ELF-1 (cell line): ENCODE measurements at regions not wholly inside any gene's neighbourhood (a gene's known extent, or its start where the extent isn't known, plus 50 kb on each side); places are given as distances from the start of the nearest gene placed in this dataset.
"Not testable (repeated sequence)": the region's sequence is repeated elsewhere in the genome, so short reads cannot be mapped to it uniquely, and the experiment has no call there.

Source experiments
- DNase-seq: peaks from one replicate; pipeline ENCODE4 v3.0.0-alpha.2; 2016; ENCODE audit warnings: low read depth, low spot score

GRCh38 chr3:105085506-105085905 is 281.2 kb upstream of the ALCAM start:
- no peak for DNase-seq

DNA sequence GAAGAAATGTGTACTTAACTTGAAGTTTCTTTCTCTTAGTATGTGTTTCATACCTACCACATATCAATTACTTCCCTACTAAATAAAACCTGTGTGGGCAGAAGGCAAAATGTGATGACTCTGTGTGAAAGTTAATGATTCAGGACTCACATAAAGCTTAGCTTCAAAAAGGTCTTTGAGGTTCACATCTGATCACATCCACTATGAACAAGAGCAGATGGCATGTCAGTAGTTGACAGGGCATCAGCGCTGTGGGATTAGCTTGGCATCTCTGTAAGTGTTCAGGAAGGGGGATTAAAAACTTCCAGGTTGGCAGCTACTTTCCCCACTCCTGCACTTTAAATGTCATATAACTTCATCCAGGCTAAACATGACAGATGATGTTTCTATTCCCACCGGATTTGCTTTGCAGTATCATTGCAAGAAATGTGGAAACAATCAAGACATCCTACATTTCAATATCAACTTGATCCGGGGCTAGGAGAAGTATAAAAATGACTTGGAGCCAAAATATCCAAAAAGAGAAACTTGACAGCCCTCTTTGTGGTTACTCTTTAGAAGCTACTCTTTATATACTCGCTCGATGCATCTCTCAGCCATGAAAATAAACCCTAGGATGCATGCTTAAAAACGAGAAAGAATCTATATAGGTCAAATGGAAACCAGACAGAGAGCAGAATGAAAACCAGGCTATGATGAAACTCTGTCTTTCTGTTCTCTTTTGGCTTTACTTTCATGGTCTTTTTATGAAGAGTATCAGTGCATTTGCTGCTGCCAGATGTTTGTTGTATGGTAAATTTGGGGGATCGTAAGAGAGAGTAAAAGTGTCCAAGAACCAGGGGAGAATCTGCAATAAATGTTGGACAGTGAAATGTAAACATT is 273.1 kb upstream of the ALCAM start:
- DNase-seq: no peak

- DNase-seq: no peak
These were observed 272.1 kb upstream of the ALCAM start for GRCh38 chr3:105094588-105094987.

GRCh38 chr3:105096071-105096470 is 270.6 kb upstream of the ALCAM start:
- no peak for DNase-seq

DNA sequence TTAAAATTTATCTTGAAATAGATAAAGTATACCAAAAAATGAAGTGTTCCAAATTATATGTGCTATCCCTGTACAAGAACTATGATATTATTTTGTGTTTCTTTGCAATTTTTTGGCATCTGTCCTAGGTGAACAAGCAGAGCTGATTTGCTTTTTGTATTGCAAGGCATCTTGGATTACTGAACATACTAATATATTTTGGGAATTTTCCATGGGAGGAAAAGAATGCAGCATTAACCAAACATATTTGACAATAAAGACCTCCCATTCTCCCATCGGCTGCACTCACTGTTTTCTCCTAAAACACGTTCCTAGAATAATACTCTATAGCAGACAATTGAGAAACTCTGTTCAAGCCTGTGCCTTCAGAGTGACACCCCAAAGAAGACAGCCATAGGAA is 265.1 kb upstream of the ALCAM start:
- DNase-seq: no peak

DNA sequence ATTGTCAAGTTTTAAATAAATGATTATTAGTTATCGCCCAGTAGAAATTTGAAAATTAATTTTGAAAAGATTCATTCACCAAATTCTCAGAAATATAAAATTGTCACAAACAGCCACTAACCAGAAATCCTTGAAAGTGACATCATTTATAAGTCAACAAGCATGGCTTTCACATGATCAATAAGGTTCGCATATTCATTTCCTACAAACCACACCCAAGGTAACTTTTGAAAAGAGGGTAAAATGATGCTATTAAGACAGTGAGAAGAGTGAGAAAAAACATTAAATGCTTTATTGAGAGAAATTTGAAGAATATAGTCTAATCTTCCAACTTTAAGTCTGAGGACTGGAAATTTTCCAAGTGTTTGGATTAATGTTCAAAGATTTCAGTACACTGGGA is 263.6 kb upstream of the ALCAM start:
- DNase-seq: no peak

- no peak for DNase-seq
These were observed 257.9 kb upstream of the ALCAM start for GRCh38 chr3:105108823-105109222.

- no peak for DNase-seq
These were observed 247.8 kb upstream of the ALCAM start for GRCh38 chr3:105118905-105119304.

DNA sequence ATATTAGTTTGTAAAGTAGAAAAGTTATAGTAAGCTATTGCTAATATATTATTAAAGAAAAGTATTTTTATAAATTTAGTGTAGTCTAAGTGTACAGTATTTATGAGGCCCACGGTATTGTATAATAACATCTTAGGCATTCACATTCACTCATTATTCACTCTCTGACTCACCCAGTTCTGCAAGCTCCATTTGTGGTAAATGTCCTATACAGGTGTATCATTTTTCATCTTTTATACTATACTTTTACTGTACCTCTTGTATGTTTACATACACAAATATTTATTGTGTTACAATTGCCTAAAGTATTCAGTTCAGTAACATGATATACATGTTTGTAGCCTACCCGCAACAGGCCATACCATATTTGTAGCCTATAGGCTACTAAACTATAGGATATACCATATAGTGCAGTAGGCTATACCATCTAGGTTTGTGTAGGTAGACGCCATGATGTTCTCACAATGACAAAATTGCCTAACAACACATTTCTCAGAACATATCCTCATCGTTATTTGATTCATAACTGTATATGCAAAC is 246.8 kb upstream of the ALCAM start:
- DNase-seq: no peak

GRCh38 chr3:105130911-105131310 is 235.8 kb upstream of the ALCAM start:
- DNase-seq: no peak

DNA sequence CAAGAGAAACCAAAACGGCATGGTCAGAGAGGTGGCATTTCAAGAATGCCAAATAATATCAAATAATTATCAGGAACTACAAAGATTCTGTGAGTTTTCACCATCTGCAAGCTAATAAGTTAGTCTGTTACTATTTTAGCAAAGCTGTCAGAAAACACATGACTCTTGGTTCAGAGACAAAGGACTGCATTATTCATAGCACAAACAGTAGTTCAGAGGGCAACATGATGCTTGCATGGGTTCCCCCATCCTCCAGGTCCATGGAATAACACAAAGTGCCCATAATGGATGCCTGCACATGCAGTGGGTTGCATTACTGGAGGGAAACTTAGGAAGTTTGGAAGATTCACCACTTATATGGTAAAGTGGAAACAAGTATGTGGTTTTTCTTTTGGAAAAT is 228.8 kb upstream of the ALCAM start:
- no peak for DNase-seq

DNA sequence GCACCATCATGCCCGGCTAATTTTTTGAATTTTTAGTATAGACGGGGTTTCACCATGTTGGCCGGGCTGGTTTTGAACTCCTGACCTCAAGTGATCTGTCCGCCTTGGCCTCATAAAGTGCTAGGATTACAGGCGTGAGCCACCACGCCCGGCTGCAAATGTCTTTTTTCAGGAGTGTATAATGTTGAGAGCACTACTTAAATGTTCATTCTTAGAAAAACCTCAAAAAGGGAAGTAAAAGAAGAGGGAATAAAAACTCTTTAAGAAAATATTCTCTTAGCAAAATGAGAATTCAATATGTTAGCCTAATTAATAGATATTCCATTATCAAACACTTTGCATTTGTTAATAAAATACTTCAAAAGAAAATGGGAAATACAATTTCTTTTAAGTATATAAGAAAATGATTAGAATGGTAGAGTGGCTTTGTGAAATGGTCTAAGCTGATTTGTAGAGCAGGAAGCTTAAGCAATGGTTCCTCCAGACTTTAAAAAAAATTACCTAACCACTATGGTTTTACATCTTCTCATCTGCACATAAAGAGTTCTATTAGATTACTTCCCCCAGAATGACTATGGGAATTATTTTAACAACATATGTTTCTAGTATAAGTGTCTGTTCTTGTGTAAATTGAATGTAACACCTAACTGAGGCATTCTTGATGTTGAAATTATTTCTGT is 226.7 kb upstream of the ALCAM start:
- DNase-seq: no peak

DNA sequence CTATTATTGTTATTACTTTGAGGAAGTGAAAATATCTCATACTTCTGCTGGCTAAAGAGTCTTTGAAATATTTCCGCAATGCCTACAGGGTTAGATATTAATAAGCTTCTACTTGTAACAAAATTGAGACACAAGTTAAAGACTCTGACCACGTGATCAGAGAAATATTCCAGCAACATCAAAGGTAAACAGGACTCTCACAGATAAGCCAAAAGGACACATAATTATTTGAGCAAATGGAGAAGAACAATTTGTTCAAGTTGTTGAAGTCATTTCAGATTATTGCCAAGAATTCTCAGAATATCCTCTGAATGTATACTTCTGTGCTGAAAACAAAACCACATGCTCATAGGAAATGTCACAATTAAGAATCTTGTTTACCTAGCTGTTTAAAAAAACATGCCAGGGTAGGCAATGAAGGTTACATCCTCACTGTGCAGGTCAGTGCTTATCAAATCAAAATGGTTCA is 225.8 kb upstream of the ALCAM start:
- DNase-seq: no peak

- DNase-seq: no peak
These were observed 221.9 kb upstream of the ALCAM start for GRCh38 chr3:105144837-105145236.

DNA sequence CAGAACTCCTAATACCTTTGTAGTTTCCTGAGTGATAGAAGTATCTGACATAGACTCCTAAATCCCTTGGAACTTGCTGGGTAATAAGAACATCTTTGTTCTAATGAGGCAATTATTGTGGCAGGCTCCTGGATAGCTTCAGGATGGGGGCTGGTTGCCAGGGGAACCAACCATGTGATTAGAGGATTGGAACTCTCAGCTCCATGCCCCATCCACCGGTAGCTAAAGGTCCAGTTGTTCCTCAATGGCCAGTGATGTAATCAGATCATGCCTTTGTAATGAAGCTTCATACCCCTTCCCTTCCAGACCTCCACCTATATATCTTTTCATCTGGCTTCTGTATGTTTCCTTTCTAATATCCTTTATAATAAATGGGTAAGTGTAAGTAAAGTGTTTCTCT is 221.2 kb upstream of the ALCAM start:
- DNase-seq: no peak

DNA sequence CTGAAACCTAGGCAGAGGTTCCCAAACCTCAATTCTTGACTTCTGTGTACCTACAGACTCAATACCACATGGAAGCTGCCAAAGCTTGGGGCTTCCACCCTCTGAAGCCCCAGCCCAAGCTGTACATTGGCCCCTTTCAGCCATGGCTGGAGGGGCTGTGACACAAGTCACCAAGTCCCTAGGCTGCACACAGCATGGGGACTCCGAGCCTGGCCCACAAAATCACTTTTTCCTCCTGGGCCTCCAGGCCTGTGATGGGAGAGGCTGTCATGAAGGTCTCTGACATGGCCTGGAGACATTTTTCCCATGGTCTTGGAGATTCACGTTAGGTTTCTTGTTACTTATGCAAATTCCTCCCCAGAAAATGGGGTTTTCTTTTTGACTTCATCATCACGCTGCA is 217.5 kb upstream of the ALCAM start:
- not testable (repeated sequence) for DNase-seq

DNA sequence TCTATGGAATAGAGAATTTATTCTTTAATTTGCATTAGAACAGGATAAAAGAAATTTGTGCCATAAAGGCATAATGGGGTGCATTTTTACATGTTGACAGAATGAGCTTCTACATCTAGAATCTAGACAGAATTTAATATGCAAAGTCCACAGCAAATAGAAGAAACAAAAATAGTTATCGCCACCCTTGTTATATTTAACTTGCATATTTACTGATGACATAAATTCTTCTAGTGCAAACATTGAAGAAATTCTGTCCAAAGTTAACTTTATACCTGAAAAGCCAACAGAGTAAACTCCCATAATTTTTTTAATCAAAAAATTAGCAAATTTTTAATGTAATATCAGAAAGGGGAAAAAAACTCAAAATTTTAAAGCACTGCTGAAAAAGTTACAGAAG is 213.7 kb upstream of the ALCAM start:
- no peak for DNase-seq

DNA sequence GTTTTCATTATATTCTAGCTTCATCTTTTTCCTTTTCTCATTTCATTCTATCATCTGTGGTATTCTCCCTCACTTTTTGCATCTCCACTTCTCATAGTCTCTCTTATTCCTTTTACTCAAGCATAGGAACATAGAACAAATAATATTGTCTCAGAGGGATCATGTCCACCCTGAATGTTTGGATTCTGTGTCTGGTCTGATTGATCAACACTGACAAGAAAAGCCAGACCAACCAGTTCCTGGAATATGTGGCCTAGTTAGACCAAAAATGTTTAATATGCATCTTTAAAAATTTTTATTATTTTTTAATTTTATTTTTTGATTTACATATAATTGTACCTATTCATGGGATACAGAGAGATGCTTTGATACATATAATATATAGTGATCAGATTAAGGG is 212.0 kb upstream of the ALCAM start:
- no peak for DNase-seq

DNA sequence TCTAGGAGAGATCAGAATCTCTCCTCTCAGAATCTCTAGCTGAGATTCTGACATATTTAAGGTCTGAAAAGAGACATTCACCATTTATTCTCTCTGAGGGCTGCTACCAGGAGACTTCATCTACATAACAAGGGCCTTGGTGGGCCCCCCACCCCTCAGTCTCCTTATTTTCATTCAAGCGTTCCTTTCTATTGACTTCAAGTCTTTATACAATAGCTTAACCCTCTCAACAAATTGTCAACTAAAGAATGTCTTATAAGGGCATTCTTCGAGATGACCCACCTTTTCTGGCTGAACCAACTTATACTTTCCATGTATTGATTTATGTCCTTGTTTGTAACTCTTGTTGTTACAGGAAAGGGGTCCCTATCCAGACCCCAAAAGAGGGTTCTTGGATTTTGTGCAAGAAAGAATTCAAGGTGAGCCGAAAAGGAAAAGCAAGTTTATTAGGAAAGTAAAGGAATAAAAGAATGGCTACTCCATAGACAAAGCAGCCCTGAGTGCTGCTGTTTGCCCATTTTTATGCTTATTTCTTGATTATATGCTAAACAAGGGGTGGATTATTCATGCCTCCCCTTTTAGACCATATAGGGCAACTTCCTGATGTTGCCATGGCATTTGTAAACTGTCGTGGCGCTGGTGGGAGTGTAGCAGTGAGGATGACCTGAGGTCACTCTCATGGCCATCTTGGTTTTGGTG is 209.5 kb upstream of the ALCAM start:
- DNase-seq: peak; percentile 23

- no peak for DNase-seq
These were observed 209.0 kb upstream of the ALCAM start for GRCh38 chr3:105157766-105158085.

DNA sequence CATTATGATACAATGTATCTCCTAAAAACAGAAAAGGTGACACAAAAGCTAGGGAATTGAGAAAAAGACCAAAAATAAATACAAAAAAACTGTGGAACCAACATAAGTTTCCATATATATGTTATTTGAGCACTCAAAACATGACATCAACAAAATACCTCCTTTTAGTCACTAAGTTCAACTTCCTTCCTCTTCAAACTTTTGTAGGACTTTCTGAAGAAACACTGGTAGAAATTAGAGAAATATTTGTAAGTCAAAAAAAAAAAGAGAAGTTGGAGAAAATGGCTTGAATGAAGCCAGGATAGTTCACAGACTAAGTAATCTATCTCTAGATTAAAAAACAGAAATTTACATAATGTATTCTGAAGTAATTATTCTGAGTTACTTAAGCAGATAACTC is 208.4 kb upstream of the ALCAM start:
- no peak for DNase-seq

- no peak for DNase-seq
These were observed 204.3 kb upstream of the ALCAM start for GRCh38 chr3:105162448-105162847.
